WERI-Rb-1 (cell line): ENCODE measurements at regions not wholly inside any gene's neighbourhood (a gene's known extent, or its start where the extent isn't known, plus 50 kb on each side); places are given as distances from the start of the nearest gene placed in this dataset.

Experiments used
- DNase-seq: peaks from one replicate; pipeline ENCODE4 v3.0.0-alpha.2; 2020
- H3K27ac ChIP-seq: fragments of 250-450 bp; sonication (Bioruptor Pico); 2 replicates; pipeline ENCODE4 v1.5.1; 2020; ENCODE audit warnings: mild to moderate bottlenecking, moderate library complexity
- H3K27me3 ChIP-seq: fragments of 250-450 bp; sonication (Bioruptor Pico); 2 replicates; pipeline ENCODE4 v1.5.1; 2021; ENCODE audit warnings: mild to moderate bottlenecking, low read depth, moderate library complexity; ENCODE audit not compliant: insufficient read depth, severe bottlenecking
- H3K36me3 ChIP-seq: fragments of 250-450 bp; sonication (Bioruptor Pico); 2 replicates; pipeline ENCODE4 v1.5.1; 2020; ENCODE audit warnings: mild to moderate bottlenecking, moderate library complexity
- H3K4me3 ChIP-seq: 2 replicates; pipeline ENCODE4 v1.5.1; 2011; ENCODE audit warnings: low read depth, mild to moderate bottlenecking, control low read depth, low read length
- H3K9me3 ChIP-seq: fragments of 250-450 bp; sonication (Bioruptor Pico); 2 replicates; pipeline ENCODE4 v1.5.1; 2021; ENCODE audit warnings: mild to moderate bottlenecking, moderate library complexity; ENCODE audit not compliant: severe bottlenecking
- CTCF ChIP-seq: IDR thresholded peaks from 2 replicates; pipeline ENCODE4 v1.5.1; 2011; ENCODE audit warnings: low read depth, mild to moderate bottlenecking, control low read depth, inconsistent platforms, low read length

GRCh38 chr5:158301186-158301585 lies 442.2 kb upstream of the CLINT1 start:
- Histone ChIP-seq H3K9me3 (peaks cover 2% of the 10 kb centered on the region), H3K27me3 (no peaks in the 10 kb centered on the region), H3K4me3 (no peak overlapping the region), H3K27ac (no peak overlapping the region), H3K36me3 (no peaks in the 10 kb centered on the region)
- DNase-seq, result no peak
- no peak for TF ChIP-seq CTCF

- no peak overlapping the region for H3K27ac ChIP-seq
- H3K9me3 ChIP-seq, result peaks cover 2% of the 10 kb centered on the region
- H3K36me3 ChIP-seq, result no peaks in the 10 kb centered on the region
- no peak for DNase-seq
- no peak overlapping the region for H3K4me3 ChIP-seq
- no peaks in the 10 kb centered on the region for H3K27me3 ChIP-seq
- TF ChIP-seq CTCF, result no peak
Measured at GRCh38 chr5:158300256-158300655, 441.3 kb upstream of the CLINT1 start.

- no peak for DNase-seq
- Histone ChIP-seq H3K4me3 (no peak overlapping the region), H3K27me3 (no peaks in the 10 kb centered on the region), H3K36me3 (no peaks in the 10 kb centered on the region), H3K9me3 (peaks cover 10% of the 10 kb centered on the region), H3K27ac (no peak overlapping the region)
- TF ChIP-seq CTCF, result no peak
Measured at GRCh38 chr5:158297002-158297527, 438.1 kb upstream of the CLINT1 start.

GRCh38 chr5:158294701-158295100 lies 435.8 kb upstream of the CLINT1 start:
- Histone ChIP-seq H3K4me3 (no peak overlapping the region), H3K27me3 (no peaks in the 10 kb centered on the region), H3K36me3 (no peaks in the 10 kb centered on the region), H3K27ac (no peak overlapping the region), H3K9me3 (peaks cover 10% of the 10 kb centered on the region)
- TF ChIP-seq CTCF, result no peak
- DNase-seq, result no peak

- Histone ChIP-seq H3K9me3 (peaks cover 10% of the 10 kb centered on the region), H3K27me3 (no peaks in the 10 kb centered on the region), H3K27ac (no peak overlapping the region), H3K4me3 (no peak overlapping the region), H3K36me3 (no peaks in the 10 kb centered on the region)
- no peak for TF ChIP-seq CTCF
- no peak for DNase-seq
Measured at GRCh38 chr5:158292981-158293380, 434.0 kb upstream of the CLINT1 start.

GRCh38 chr5:158289967-158290366 lies 431.0 kb upstream of the CLINT1 start:
- no peak overlapping the region for H3K27ac ChIP-seq
- no peaks in the 10 kb centered on the region for H3K36me3 ChIP-seq
- H3K27me3 ChIP-seq, result no peaks in the 10 kb centered on the region
- no peak for DNase-seq
- peaks cover 8% of the 10 kb centered on the region for H3K9me3 ChIP-seq
- TF ChIP-seq CTCF, result no peak
- H3K4me3 ChIP-seq, result no peak overlapping the region
